ENCODE measurements at regions not wholly inside any gene's neighbourhood (a gene's known extent, or its start where the extent isn't known, plus 50 kb on each side); places are given as distances from the start of the nearest gene placed in this dataset.

DNA sequence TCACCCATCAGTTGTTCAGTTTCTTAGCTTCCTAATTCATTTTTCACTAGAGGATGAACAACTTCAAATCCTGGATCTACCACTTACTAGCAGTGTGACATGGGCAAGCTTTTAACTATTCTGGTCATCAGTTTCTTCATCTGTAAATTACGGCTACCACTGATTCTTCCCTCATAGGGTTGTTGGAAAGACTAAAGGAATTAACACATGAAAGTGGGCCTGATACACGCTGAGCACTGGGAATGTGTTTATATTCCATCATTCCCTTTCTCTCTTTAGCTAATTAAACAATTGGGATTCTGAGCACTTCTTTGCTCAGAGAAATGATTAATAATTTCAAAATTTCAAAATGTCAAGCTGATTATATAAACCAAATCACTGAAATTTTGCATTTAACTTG is 862.3 kb upstream of the GCFC2 start:
- no peak for DNase-seq

DNA sequence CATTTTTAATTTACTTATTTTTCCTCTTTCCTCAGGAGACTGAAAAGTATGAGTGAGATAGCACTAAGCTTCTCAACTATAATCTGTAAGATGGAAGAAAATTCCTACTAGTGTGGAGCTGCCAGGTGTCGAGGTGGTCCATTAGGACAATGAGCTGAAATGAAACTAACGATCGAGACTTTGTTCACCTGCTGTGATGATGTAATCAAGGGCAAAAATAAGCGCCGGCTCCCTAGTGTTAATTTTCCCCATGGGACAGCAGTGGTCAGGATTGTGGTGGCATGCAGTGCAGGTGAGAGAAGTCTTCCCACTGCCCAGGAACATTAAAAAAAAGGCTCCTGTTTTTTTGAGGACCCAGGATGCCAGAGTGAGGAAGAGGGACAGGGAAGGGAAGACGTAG is 859.1 kb upstream of the GCFC2 start:
- DNase-seq: no peak

DNA sequence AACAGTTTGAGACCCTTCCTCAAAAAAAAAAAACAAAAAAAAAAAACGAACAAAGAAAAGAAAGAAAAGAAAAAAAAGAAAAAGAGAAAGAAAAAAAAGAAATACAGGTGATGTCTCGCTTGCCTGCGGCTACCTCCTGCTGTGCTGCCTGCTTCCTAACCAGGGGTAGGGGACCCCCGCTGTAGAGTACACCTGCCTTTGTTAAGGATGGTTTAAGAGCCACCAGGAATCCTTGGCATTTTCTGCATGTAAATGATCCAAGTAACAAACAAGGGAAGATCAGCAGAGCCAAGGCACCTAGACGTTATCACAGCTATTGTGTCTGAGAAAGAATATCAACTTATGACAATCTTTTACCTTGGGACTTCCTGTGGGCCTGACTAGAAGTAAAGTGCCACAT is 856.8 kb upstream of the GCFC2 start:
- DNase-seq: no peak

DNA sequence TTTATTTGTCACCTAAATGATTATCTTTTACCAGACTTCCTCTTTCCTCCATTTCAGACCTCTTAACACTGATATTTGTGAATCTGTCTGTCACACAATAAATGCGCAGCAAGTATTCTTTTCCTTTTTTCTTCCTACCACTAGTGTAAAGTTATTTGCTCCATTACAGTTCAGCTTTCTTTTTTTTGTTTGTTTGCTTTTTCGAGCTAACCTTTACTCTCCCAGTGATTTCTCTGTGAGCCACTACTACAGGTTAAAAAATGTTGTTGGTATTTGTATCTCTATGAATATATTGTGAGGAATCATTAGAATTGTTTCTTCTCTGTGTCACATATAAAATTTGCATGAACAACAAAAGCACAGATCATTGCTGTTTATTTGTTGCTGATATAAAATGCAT is 854.0 kb upstream of the GCFC2 start:
- DNase-seq: no peak

DNA sequence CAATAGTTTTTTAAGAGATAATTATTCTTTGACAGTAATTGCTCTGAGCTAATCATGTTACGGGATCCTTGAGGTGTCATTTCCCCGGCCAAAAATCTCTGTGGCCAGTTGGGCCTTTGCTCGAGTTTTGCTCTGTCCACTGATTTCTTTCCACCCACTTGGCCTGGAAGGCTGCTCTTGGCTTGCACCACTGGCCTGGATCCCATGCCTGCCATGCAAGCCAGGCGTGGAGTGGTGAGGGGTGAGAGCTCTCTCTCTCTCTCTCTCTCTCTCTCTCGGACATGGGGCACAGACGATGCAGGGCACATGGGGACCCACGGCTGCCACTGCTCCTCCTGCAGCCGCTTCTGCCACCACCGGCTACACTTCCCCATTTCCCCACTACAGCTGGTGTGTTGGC is 853.0 kb upstream of the GCFC2 start:
- no peak for DNase-seq

DNA sequence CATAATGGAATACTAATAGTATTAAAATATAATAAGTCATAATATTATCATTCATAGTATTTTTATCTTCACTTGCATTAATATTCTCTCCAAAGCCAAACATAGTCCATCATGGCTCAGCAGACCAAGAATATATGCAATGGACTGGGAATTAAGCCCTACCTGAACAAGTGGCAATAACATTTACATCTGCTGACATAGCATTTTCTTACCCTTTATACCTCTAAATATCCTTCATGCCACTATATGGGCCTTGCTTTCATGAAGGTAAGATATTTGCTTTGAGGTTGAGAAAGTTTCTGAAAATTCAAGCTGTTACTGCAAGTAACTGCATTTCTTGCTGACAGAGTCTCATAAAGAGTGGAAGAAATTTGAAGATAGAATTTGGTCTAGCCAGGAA is 847.4 kb upstream of the GCFC2 start:
- DNase-seq: no peak

DNA sequence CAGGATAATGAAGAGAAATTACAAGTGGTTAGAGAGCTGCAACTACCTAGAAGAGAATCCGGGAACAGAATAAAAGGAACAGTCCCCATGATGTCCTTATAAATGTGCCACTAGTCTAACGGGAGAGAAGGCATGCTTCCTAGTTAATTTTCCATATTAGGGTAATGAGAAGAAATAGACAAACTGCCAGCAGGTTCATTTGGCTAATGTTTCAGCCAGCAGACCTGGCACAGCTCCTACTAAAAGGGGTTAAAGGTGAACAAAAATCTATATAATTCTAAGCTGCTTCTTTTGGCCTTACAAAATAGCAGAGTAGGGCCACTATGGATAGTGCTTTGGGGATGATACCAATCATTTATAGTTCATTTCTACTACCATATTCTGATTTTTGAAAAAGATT is 845.3 kb upstream of the GCFC2 start:
- DNase-seq: no peak

DNA sequence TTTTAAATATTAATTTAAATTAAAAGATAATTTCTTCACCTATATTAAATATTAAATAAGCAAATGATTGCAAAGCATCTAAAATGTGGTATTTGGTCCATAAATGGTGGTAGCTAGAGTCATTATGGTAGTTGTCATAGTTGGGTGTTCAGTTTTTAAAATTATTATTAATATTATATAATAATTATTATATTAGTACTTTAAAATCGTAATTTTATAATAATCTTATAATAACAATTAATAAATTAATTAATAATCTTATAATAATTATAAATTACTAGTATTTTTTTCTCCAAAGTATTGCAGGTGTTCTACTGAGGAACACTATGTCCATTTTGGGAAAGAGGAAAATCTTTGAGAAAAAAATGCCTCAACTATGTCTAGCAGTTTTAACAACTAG is 835.5 kb upstream of the GCFC2 start:
- DNase-seq: no peak

DNA sequence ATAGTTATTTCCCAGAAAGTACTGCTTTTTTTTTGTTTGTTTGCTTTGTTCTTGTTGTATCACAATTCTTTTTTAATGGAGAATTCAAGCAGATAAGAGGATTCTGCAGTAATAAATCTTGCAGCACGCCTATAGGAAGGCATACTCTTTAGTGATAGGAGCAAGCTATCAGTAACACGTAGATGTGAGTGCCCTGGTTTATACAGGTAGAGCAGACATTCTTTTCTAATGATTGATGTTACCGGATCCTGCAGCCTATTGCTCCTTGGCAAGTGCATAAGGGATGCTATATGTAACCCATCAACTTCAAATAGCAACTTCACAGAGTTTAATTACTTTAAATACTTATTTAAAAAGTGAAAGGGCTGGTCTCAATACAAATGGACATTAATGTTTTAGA is 834.2 kb upstream of the GCFC2 start:
- no peak for DNase-seq

DNA sequence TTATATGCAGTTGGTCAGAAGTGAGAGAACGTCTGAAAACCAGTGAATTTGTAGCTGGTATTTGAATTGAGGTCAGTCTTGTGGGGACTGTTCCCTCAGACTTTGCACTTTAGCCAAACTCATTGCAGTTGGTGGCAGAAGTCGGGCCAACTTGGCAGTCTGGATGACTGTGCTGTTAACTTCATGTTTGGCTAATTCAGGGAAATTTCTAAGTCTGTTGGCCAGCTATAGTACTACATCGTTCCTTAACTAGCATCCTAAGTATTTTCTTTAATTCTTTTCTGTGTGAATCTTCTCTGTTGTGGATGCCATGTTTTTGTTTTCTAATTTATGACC is 806.8 kb upstream of the GCFC2 start:
- no peak for DNase-seq

DNA sequence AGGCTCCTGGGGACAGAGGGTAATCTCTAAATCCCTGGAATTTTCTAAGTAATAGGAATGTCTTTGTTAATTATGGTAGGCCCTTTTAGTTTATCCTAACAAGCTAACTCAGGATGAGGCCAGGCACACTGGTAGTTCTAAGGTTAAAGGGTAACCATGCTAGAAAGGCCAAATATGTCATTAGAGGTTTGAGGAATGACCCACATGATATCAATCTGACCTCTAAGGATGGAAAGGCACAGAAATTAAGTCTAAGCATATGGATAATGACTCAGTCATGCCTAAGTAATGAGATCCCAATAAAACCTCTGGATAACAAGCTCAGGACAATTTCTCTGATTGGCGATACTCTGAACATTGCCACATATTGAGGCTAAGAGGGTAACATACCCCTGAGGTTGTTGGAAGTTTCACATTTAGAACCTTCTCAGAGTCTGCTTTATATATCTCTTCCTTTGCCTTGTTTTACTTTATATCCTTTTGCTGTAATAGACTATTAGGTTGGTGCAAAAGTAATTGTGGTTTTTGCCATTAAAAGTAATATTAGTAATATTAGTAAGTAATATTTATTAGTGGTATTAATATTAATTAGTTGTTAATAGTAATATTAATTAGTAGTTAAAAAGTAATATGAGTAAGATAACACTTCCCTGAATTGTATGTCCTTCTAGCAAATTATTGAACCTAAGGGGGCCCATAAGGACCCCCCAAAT is 806.3 kb upstream of the GCFC2 start:
- DNase-seq: no peak

DNA sequence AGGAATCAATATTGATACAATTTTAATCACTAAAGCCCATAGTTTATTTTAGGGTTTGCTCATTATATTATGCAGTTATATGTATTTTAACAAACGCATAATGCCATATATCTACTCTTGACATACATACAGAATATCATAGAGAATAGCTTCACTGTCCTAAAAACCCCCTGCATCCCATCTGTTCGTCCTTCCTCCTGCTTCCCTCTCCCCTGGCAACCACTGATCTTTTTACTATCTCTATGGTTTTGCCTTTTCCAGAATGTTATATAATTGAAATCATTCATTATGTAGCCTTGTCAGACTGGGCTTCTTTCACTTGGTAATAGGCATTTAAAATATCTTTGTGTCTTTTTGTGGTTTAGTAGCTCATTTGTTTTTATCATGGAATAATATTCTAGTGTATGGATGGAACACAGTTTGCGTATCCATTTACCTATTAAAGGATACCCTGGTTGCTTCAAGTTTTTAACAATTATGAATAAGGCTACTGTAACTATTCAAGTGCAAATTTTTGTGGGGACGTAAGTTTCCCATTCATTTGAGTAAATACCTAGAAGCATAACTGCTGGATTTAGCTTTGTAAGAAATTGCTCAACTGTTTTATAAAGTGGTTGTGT is 801.6 kb upstream of the GCFC2 start:
- DNase-seq: no peak

DNA sequence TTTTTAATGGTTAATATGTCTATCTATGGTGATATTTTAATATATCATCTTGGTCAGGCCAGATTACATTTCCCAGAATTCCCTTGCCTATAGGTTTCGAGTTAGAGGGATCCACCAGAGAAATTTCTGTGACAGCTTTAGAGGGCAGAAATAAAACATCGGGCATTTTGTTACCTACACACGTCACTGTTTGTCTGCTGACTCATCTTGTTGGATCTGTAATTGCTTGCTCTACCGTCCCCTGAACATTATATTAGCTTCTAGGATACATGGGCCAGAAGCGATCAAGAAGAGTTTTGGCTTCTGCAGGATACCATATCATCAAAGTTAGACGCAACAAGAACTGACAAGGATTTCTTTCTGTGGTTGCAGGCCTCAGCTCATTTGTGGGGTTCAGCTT is 795.8 kb upstream of the GCFC2 start:
- DNase-seq: no peak

DNA sequence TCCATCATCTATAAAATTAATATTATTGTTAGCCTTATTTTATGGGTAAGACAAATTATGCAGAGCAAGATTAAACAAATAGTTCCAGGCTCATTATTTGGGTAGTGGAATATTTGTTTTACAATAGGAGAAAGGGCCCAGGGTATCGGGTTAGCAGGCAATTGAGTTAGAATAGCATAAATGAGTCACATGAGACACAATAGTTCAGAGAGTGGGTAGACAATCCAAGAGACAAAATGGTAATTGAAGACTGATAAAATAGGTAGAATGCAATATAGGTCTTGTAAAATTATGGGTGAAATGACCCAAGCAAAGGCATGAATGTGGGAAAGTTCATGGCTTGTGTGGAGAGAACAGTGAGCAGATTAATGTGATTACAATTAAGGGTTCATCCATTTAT is 790.9 kb upstream of the GCFC2 start:
- DNase-seq: no peak

DNA sequence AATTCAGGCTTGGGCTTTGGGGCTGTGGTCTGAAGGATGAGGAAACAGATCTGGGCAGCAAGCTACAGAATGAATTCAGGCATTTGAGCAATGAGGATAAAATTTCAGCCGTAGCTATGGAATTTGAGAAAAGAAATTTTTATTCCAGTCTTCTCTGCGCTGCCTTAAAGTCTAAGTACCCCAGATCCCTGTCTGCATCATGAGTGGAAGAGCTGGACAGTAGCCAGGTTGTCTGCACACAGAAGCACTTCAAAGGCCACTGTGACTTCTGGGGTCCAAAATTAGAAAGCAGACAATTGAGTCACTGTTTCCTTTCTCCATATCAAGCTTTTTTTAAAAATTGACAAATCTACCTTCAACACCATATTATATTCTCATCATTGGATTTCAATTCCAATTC is 787.6 kb upstream of the GCFC2 start:
- no peak for DNase-seq

DNA sequence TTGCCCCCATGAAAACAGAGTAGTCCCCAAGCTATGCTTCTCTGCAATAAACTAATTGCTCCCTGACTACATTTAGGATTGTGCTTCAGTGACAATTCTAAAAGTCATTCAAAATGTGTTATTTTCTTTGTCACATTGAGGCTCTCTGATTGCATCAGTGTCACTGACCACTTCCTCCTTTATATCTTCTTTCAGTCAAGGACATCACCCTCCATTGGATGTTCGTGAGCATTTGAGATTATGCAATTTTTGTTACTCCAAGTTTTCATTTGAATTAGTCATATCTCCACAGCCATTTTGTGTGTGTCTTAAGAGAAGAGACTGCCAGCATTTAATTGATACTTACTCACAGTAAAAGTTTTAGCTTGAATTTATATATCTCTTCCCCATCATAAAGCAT is 780.8 kb upstream of the GCFC2 start:
- DNase-seq: no peak

DNA sequence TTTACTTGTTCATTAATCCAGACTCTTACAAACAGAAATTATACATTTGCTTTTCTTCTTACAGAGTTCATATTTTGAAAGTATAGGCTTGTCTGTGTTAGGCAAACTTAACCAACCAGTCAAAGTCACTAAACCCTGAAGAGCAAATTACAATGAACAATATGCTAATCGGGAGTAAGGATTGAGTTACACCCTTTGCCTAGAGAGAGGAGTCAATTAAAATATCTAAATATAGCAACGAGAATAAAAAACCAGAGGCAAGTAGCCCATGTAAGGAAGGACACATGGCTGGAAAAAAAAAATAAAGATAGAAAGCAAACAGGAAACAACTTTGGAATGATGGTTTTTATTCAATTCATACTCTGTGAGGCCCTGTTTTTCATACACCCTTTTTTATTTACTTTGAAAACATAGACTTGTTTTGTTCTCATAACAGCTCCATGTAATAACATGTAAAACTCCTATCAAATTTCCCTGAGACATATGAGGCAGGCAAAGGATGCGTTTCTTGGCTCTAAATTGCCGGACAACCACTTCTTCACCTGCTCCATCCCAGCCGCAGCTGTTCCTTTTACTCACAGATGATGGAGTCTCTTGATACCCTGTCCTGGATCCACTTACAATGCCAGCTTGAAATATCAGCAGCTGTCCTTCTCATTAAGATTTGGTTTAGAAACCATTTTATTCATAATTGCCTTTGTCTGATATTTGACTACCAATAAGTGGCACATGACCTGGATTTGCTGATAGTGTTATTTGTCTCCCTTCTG is 767.7 kb upstream of the GCFC2 start:
- DNase-seq: no peak

DNA sequence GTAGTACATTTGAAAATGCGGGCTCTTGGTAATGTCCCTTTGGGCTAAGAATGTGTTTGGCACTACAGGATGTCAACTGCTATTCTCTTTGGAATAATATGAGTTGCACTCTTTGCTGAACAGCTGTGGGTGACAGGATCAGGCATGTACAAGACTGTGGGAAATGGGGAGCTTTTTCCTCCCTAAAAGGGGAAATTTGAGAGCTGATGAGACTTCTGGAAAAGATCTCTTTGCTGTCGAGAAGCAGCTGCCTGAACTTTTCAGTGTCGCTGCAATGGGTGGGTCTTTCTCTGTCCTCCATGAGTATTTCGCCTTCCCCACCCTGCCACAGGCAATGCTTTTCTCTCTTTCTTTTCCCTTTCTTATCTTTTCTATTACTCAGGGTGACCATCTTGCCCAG is 762.2 kb upstream of the GCFC2 start:
- DNase-seq: no peak

DNA sequence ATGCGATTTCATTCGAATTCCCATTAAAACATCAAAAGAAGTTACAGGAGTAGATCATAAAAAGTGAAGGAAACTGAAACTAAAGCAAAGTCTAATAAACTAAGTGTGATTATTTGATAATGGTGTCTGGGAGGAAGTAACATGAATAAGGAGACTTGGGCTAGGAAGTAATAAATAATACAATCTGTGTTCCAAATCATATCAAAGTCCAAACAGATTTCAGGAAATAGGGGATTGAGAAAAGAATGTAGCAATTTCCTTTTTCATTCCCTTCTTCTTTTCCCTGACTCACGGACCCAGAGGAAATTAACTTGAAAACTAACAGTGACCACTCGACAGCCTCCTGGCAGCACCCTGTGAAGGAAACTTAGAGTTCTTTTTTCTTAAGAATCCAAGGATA is 758.4 kb upstream of the GCFC2 start:
- no peak for DNase-seq

DNA sequence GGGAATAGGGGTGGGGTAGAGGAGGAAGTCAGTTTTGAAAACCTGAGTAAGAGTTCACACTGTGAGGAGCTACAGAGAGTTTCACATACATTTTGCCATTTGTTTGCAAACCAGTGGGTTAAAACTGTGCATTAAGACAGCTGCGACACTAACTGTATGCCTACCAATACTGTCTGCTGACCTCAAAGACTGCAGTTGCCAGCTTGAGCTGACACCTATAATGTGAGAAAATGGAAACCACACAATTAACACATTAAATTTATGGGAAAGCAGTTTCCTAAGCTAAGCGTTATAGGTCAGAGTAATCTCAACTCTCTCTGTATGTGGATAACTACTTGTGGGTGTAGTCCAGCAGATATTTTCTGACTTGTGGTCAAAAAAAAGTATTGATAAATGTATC is 756.6 kb upstream of the GCFC2 start:
- DNase-seq: no peak

DNA sequence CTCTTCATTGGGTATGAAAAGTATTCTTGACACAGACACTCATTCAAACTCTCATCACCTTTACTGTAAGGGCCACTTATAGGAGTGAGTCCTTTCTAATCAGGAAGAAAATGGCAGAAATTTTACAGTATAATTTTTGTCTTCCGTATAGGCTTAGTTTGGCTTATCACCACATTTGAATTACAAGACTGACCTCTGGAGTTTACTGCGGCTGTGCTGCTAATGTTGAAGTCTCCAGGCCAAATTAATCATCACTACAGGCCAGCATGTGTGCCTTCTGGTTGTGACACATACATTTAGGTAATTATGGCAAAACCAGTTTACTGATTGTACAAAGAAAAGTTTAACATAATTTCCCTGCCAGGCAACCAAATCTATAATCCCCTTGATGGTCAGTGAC is 753.6 kb upstream of the GCFC2 start:
- DNase-seq: no peak

DNA sequence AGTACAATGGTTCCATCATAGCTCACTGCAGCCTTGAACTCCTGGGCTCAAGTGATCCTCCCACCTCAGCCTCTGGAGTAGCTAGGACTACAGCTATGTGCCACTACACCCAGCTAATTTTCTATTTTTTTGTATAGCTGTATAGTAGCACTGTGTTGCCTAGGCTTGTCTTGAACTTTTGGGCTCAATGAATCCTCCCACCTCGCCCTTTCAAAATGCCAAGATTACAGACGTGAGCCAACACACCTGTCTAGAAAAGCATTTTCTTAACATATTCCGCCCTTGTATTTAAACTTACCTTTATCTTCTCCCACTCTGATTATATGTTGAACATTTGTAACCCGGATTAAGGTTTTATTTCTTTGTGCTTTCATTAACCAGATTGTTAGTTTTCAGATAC is 750.7 kb upstream of the GCFC2 start:
- DNase-seq: no peak

DNA sequence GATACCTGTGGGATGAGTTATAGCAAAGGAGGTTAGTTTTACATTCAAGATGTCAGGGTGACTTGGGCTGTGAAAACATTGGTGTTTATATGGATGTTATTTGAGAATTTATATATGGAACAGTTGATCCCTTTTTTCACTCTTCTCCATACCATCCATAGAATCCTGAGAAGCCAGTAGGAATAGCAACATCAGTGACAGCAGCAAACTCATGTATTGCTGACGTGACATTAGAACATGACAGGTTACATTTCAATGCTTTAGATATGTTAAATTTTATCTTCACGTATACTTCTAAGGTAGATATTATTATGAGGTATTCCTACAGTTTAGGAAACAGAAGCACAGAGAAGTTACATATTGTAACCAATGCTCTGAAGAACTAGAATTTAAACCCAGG is 745.2 kb upstream of the GCFC2 start:
- DNase-seq: no peak

DNA sequence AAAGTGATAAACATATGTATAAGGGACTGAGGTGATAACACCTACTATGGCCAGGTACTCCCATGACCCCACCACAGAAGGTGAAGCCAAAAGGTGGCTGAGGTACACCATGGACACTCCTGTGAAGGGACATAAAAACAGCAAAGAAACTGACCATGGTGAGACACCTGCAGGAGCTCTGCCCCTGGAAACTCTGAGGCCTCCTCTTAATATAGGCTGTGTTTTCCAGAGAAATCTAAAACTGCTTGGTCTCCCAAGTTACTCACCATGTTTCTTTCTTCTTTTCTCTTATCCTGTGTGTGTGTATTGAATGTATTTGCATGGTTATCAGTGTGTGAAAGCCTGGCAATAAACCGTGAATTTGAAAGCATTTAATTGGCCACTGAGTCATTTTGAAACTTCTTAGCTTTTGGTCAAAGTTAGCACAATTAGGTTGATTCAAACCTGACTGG is 739.3 kb upstream of the GCFC2 start:
- no peak for DNase-seq

DNA sequence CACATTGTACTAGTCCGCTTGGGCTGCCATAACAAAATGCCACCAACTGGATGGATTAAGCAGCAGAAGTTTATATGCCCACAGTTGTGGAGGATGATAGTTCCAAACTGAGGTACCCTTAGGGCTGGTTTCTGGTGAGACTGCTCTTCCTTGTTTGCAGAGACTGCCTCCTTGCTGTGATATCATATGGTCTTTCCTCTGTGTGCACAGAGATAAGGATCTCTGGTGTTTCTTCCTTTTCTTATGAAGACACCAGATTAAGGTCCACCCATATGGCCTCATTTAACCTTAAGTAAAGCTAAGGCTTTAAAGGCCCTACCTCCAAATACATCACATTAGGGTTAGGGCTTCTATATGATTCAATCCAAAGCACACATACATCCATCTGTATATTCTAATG is 738.2 kb upstream of the GCFC2 start:
- no peak for DNase-seq

Measured in DMS153 (cell line).